ENCODE measurements at regions not wholly inside any gene's neighbourhood (a gene's known extent, or its start where the extent isn't known, plus 50 kb on each side); places are given as distances from the start of the nearest gene placed in this dataset.

DNA sequence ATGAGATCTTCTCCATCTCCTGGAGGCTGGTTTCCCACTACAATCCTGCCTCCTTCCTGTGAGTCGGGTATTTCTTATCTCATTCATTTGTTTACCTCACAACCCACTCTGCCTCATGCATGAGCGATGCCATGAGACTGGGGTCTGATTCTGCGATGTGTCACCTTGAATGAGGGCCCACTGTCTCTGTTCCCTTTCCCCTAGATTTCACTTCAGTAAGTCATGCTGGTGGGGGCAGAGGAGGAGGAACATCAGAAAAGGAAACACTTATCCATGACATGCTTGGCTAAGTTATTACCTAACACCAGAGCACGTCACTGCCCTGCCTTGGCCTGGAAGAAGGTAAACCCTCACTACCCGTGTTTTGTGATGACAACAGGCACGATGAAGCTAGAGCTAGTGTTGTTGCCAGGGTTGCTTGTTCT is 337.4 kb upstream of the PRDM1 start:
- TF ChIP-seq, protein P1, sequence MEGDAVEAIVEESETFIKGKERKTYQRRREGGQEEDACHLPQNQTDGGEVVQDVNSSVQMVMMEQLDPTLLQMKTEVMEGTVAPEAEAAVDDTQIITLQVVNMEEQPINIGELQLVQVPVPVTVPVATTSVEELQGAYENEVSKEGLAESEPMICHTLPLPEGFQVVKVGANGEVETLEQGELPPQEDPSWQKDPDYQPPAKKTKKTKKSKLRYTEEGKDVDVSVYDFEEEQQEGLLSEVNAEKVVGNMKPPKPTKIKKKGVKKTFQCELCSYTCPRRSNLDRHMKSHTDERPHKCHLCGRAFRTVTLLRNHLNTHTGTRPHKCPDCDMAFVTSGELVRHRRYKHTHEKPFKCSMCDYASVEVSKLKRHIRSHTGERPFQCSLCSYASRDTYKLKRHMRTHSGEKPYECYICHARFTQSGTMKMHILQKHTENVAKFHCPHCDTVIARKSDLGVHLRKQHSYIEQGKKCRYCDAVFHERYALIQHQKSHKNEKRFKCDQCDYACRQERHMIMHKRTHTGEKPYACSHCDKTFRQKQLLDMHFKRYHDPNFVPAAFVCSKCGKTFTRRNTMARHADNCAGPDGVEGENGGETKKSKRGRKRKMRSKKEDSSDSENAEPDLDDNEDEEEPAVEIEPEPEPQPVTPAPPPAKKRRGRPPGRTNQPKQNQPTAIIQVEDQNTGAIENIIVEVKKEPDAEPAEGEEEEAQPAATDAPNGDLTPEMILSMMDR (IDR thresholded peaks at IDR 0.05), result no peak
- no peak for TF ChIP-seq EZH2 (IDR thresholded peaks at IDR 0.05; ENCODE audit: borderline replicate concordance, insufficient read depth, low read depth, low read length, poor library complexity, severe bottlenecking)
